ENCODE measurements at regions not wholly inside any gene's neighbourhood (a gene's known extent, or its start where the extent isn't known, plus 50 kb on each side); places are given as distances from the start of the nearest gene placed in this dataset.

- DNase-seq (ENCODE audit: low spot score) = no peak
Observed at GRCh38 chr20:40589581-40589980, 99.5 kb downstream of the MAFB start.

- DNase-seq (ENCODE audit: low spot score) = no peak
Observed at GRCh38 chr20:40588891-40589290, 100.1 kb downstream of the MAFB start.

- no peak for DNase-seq (ENCODE audit: low spot score)
Observed at GRCh38 chr20:40587038-40587437, 102.0 kb downstream of the MAFB start.

DNA sequence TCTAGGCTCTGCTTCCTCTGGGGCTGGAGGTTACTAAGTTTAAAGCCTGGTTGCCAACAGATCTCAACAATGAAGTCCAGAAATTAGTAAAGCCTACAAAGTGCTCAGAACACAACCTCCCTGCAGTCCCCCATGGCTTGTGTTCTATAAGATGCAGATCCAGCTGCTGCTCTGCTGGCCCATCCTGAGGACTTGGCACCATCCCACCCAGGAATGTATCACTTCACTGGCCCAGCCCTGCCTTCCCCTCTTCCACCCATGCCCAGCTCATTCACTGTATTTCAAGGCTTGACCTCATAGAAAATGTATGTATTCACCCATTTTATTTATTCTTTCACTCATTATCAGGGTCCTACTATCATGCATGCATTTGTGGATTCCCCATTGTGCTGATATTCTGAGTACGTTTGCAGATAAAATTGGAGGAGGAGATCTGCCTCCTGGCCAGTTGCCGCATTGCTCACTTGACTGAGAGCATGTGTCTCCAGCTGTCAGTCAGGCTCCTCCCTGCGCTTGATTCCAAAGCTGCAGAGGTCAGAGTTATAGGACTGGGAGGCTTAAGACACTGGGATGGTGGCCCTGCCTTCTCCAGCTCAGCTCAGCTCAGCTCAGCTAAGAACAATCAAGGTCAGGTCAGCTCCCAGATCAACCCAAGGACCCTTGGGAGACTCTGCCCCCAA, 104.8 kb downstream of the MAFB start:
- DNase-seq (ENCODE audit: low spot score) = no peak

- DNase-seq (ENCODE audit: low spot score) = peak; percentile 30
Observed at GRCh38 chr20:40583636-40584035, 105.4 kb downstream of the MAFB start.

- peak; percentile 65 for DNase-seq (ENCODE audit: low spot score)
Observed at GRCh38 chr20:40583205-40583604, 105.8 kb downstream of the MAFB start.

- DNase-seq (ENCODE audit: low spot score) = peak; percentile 31
Observed at GRCh38 chr20:40582531-40582930, 106.5 kb downstream of the MAFB start.

DNA sequence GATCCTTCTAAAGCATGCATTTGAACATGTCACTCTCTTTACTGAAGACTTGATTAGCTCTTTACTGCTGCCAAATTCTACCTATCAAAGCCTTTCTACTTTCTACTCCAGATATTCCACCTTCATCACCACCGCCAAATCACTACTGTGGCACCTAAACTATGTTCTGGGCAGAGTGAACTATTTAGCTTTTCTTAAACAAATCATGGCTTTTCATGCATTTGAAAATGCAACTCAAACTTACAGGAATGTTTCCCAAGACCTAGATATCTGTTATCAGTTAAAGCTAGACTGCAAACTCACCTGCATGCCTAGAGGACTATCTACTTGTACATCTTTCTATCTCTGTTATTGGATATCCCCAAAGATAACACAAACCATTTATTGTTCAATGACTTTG, 109.3 kb downstream of the MAFB start:
- DNase-seq (ENCODE audit: low spot score) = no peak

DNA sequence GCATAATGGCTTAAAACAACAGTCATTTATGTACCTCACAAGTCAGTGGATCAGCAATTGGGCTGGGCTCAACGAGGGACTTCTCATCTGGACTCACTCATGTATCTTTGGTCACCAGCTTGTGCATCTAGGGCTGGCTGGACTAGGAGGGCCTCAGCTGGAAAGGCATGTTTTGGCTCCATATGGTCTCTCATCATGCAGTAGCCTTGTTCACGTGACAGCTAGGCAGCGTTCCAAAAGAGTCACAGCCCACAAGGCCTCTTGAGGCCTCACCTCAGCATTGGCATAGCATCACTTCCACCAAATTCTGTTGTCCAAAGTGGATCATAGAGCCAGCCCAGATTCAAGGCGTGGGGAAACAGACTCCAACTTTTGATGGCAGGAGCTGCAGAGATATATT, 110.1 kb downstream of the MAFB start:
- DNase-seq (ENCODE audit: low spot score) = no peak

DNA sequence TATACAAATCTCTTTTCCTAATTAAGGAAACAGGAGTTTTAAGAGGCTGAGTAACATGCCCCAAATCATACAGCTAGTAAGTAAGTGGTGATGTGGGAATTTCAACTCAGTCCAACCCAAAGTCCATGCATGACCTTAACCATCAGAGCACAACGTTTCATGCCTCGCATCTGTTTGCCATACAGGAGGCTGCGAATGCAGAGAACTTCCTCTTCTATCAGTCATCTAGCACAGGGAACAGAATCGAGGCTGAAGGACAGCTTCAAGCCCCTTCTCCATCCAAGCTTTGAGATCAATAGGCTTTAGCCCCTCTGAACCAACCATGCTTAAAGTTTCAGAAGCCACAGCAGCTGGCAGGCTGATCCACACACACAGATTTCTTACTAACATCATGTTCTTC, 113.2 kb downstream of the MAFB start:
- no peak for DNase-seq (ENCODE audit: low spot score)

GRCh38 chr20:40572251-40572650, 116.8 kb downstream of the MAFB start:
- peak; percentile 7 for DNase-seq (ENCODE audit: low spot score)

DNA sequence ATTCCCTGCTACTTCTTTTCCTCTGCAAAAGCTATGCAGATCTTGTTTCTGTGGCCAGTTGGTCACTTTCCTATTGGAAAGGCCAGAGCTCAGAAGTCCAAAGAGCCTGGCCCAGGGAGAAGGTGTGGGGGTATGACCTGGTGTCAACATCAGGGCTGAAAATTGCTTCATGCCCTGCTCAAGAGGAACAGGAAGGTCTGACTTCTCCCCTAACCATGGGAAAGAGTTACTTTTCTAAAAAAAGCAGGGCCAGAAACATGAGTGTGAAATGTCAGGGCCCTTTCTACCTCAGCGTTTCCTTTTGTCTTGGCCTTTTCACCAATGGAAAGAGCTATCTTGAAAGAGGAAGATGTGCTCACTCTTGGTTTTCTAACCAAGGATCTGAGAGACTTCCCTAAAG, 117.4 kb downstream of the MAFB start:
- peak; percentile 82 for DNase-seq (ENCODE audit: low spot score)

DNA sequence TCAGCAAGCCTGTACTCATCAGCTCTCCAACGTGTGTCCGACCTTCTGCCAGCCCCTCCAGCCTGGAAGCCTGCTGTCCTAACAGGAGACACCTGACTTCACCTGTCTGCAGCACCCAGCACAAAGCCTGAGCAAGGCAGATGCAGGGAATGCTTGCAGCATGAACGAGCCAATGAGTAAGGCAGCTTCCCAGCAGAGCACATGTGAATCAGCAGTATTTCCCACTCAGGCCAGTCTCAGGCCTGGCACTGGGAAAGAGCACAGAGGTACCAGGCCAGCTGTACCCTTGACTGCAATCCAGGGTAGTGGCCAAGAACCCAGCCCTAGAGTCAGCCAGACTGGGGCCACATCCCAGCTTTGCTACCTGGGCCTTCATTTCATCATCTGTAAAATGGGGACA, 120.8 kb downstream of the MAFB start:
- no peak for DNase-seq (ENCODE audit: low spot score)

- no peak for DNase-seq (ENCODE audit: low spot score)
Observed at GRCh38 chr20:40565682-40566040, 123.4 kb downstream of the MAFB start.

GRCh38 chr20:40565001-40565681, 123.9 kb downstream of the MAFB start:
- no peak for DNase-seq (ENCODE audit: low spot score)

DNA sequence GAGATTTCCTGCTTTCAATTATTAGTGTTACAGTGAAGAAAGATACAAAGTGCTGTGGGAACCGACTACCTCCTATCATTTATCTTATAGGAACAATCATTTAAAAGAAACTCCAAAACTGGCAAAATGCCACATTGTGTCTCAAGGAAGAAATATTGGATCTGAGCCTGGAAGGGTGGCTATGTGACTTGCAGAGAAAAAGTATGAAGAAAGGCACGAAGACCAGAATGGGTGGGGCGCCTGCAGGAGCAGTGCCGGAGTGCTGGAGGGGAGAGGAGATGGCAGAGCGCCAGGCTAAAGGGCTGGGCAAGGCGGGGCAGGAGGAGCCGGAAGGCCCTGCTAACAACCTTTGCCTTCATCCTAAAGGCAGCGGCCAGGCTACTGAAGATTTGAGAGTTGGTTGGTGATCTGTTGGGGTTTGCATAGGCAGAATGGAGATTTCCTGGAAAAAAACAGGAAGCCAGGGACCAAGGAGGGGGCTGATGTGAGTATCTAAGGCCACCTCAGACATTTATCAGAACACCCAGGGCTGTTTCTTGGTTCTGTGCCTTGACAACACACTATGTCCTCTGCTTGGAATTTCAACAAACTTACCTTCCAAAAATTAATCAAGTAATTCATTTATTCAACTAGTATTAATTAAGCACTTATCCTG, 125.6 kb downstream of the MAFB start:
- no peak for DNase-seq (ENCODE audit: low spot score)

- DNase-seq (ENCODE audit: low spot score) = peak; percentile 61
Observed at GRCh38 chr20:40562031-40562430, 127.0 kb downstream of the MAFB start.

- peak; percentile 33 for DNase-seq (ENCODE audit: low spot score)
Observed at GRCh38 chr20:40561187-40561586, 127.8 kb downstream of the MAFB start.

- no peak for DNase-seq (ENCODE audit: low spot score)
Observed at GRCh38 chr20:40558212-40558611, 130.8 kb downstream of the MAFB start.

GRCh38 chr20:40551125-40551530, 137.9 kb downstream of the MAFB start:
- no peak for DNase-seq (ENCODE audit: low spot score)

- DNase-seq (ENCODE audit: low spot score) = no peak
Observed at GRCh38 chr20:40547483-40548091, 141.4 kb downstream of the MAFB start.

- DNase-seq (ENCODE audit: low spot score) = no peak
Observed at GRCh38 chr20:40545478-40545877, 143.6 kb downstream of the MAFB start.

DNA sequence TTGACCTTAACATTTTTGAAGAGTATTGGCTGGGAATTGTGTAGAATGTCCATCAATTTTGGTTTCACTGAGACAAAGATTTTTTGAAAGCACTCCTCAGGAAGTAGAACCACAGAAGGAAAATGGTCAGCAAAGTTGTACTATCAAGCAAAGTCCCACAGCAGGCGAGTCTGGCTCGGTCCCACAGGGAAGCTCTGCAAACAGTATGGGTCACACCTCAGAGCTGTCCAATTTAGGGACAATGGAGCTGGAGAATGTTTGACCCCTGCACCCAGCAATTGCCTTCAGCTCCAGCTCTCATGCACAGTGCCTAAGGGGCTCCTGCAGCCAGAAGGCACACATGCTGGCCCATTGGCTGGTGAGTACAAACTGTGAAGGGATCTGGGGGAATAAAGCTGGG, 147.0 kb downstream of the MAFB start:
- DNase-seq (ENCODE audit: low spot score) = no peak
